HG02981 (cell line): ENCODE measurements at regions not wholly inside any gene's neighbourhood (a gene's known extent, or its start where the extent isn't known, plus 50 kb on each side); places are given as distances from the start of the nearest gene placed in this dataset.

Experiments
- ATAC-seq: cut with Tn5 transposase; IDR thresholded peaks from one replicate; pipeline ENCODE4 v1.9.1; 2021; ENCODE audit warnings: mild to moderate bottlenecking, moderate library complexity; ENCODE audit not compliant: unreplicated experiment

DNA sequence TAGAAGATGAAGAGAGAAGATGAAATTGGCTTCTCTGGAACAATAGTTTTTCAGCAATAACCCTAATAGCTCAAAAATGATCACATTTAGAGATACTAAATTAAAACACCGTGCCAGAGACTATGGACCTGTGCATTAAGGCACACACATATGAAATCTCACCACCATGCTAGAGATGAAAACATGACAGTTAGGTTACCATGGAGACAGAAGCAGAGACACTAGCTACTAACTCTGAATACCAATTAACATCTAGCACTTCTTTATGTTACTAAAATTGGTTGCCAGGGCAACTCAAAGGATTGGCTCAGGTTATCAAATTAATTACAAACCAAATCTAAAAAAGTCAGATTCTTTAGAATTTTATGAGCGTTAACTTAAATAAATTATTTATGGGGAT is 337.7 kb downstream of the PLK2 start:
- no peak for ATAC-seq

DNA sequence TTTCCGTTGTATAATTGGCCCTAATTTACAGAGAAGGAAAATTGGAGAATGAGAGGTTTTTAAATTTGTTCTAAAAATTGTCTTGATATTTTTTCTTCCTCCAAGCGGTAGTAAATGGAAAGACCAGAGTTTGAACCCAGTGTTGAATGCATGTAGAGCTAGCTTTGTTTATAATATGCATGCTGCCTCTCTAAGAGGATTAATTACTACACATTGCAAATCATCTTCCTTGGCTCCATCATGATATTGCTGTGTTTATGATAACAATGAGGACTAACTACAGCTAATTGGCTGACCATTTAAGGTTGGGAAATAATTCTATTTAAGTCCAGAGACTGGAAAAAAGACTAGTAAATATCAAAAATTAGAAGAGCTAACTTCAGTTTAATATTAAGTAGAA is 338.5 kb downstream of the PLK2 start:
- no peak for ATAC-seq

GRCh38 chr5:58117542-58117941 is 342.3 kb downstream of the PLK2 start:
- ATAC-seq = no peak

DNA sequence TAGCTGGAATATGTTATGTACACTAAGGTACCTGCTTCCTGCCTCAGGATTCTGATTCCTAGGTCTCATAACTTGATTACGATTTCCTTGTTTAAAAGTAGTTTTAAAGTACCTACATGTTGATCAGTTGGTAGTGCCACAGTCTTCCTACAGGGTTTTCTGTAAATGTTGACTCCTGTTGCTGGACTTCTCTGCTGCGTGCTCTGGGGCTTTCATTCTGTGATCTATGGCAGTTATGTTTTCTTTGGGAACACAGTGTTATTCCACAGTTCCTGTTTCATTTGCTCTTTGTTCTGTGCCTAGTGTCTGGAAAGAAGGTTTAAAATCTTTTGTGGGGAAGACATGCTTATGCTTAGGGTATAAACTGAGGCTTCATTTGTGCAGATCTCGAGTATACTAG is 343.5 kb downstream of the PLK2 start:
- no peak for ATAC-seq

DNA sequence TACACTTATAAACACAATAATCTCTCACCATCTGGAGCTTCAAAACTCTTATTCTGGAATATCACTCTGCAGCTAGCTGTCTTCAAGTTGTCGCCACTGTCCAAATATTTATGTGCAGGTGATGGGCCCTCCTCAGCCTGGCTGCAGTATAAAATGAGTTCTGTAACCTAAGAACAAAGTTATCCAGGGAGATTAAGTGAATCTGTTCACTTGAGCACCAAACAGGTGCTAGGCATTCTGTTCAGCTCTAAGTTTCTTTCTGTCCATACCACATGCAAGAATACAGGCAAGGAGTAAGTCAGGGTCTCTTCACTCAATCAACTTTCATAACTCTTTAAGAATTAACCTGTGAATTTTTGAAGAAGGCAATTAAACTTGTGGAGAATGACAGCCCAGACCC is 344.1 kb downstream of the PLK2 start:
- no peak for ATAC-seq

- no peak for ATAC-seq
These were observed 345.6 kb downstream of the PLK2 start for GRCh38 chr5:58114324-58114723.

DNA sequence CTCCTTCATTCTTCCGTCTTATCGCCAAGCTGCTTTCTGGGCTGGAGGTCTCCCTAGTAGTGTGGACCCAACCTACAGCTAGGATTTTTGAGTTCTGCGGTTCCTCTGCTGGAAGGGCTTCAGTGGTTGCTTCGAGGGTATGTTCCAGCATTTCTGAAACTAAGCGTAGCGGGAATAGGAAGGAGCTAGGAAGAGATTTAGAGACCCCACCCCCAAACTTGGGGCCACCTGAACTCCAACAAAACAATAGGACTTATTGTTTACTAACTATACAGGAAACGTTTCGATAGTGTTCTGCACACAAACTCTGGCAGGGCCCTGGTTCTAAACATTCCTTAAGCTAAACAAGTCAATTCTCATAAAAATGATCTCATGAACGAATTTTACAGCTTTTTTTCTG is 346.7 kb downstream of the PLK2 start:
- no peak for ATAC-seq

DNA sequence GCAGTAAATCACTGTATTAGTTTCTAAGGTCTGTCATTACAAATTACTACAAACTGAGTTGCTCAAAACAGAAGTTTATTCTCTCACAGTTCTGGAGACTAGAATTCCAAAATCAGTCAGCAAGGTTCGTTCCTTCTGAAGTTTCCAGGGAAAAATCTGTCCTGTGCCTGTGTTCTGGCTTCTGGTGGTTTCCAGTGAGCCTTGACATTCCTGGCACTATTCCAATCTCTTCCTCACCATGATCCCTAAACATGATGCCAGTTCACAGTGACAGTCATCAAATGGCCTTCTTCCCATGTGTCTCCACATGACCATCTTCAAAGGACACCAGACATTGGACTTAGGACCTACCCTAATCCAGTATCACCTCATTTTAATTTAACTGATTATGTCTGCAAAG is 351.4 kb downstream of the PLK2 start:
- no peak for ATAC-seq

GRCh38 chr5:58107704-58108103 is 352.2 kb downstream of the PLK2 start:
- no peak for ATAC-seq

DNA sequence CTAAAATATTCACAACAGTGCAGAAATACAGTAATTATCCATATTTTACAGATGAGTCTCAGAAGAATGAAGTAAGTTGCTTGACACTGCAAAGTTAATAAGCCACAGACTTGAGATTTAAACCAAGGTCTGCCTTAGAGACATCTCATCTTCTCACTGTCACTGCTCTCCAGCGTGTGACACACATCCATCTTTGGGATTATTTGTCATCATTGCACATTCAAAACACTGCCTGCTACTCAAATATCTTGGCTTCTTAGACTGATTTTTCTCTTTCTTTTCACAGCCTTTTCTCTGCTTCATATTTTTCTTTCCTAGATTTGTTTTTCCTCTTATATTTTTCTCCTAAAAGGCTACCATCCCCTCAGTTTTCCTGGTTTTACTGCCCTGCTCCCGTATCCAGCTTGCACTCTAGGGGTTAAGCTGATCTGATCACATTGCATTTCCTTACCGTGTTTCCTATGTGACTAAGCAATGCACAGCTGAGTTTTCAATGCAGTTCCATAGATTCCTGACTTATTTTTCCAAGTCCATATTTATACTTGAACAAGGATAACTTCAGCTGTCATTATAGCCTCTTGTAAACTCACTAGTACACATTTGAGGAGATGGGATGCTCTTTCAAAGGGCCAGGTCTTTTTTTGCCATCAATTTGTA is 353.0 kb downstream of the PLK2 start:
- no peak for ATAC-seq

- ATAC-seq = no peak
These were observed 354.1 kb downstream of the PLK2 start for GRCh38 chr5:58105836-58106235.

GRCh38 chr5:58099257-58099656 is 360.6 kb downstream of the PLK2 start:
- no peak for ATAC-seq

DNA sequence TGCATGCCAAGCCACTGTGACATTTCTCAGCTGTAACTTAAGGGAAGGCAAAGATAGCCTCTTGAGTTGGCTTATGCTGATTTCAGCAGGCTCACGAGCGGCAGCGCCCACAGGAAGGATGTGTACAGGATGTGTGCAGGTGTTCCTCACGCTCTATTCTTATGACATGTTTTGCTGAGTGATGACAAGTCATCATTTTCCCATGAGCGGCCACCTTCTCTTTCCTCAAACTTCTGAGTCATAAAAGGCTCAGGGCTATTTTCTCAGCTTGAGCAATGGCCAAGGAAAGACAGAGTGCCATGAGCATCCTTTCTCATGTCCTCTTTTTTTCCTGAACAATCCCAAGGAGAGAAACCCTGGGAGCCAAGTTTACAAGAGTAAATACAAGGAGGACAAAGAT is 365.9 kb downstream of the PLK2 start:
- ATAC-seq = no peak

DNA sequence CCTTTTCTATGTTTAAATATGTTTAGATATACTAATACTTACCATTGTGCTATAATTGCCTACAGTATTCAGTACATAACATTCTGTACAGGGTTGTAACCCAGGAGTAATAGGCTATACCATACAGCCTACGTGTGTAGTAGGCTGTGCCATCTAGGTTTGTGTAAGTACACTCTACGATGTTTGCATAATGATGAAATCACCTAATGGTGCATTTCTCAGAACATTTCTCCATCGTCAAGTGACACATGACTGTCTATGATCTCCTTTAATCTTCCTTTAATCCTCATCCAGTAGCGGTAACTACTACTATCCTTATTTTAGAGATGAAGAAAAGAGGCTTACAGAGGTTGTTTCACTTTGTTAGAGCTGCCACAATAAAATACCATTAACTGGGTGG is 369.2 kb downstream of the PLK2 start:
- ATAC-seq = no peak

DNA sequence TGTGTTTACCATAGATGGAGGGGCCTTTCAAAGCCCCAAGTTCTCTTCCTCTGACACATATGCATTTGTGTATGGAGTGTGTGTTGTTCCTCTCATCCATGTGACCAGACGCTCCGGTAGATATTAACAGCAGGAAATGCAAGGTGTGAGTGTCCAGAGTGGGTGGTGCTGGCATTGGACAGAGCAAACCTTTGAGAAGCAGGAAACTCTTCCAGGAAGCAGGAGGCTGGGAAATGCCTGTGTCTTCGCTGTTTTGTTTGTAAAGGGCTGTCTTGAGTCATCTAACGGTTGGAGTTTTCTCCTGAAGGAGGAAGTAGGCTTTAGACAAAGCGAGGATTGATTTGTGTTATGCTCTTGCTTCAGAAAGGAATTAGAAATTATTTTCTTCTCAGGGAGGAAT is 370.9 kb downstream of the PLK2 start:
- ATAC-seq = no peak

DNA sequence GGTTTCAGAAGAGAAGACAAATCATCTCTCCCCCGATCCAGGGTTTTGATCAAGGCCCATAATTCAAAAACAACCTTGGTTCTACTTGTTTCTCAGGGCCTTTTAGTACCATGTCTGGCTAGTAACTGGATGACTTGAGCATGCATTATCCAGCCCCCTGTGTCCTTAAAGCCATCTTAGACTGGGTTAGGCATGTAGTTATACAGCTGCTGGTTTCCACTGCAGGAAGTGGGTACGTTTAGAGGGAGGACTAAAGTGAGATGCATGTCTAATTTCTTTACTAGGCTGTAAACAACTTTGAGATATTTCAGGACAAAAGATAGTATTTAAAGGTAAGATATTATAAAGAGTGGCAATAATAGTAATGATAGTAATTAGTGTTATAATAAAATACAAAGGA is 372.0 kb downstream of the PLK2 start:
- ATAC-seq = no peak

DNA sequence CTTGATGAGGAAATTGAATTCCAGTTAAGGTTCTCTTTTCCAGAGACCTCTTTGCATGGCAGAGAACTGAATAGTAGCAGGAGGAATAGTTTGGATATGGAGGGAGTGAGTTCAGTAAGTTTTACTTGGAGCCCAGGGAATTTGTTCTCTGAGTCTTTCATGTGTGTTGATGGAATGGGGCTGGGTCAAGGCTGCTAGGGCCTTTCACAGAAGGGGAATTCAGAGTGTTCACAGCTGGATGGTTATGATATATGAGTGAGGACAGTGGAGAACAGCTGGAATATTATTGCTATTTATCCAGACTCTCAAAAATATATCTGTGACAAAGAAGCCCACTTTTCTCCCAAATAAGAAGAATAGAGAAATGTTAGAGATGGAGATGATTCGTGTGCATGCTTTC is 372.8 kb downstream of the PLK2 start:
- ATAC-seq = no peak

DNA sequence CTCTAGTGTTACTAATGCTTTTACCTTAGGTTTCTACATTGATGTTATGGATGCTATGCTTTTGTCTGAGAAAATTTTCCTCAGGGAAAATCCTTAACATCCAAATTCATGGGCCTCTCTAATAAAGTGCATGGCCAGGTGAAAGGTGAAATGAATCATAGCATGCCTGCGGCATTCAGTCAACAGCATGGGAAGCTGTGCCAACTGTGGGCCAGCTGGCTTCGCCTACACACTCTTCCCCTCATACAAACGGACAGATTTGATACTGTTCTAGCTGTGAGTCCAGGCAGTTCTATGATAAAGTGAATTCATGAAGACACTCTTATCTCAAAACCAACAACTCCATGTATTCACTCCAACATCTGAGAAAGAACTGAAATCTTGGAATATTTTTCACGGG is 374.1 kb downstream of the PLK2 start:
- no peak for ATAC-seq

DNA sequence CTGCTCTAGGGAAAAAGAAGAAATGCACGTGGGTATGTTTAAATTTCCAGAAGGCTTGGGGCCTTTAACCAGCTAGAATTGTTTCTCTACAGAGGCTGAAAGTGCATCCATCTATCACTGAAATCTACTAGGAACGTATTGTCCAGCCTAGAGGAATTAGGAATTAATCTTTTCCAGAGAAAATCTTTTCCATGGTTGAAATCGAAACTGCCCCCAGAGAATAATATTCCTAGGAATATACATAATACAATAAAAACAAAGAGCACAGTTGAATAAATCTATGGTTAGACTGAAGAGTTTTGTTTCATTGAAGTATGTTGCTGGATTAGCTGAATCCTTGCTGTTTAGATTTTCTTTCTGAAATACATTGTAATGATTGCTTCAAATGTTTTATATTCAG is 378.5 kb downstream of the PLK2 start:
- no peak for ATAC-seq

- no peak for ATAC-seq
These were observed 379.3 kb downstream of the PLK2 start for GRCh38 chr5:58080573-58080972.

GRCh38 chr5:58077966-58078365 is 381.9 kb downstream of the PLK2 start:
- ATAC-seq = no peak

DNA sequence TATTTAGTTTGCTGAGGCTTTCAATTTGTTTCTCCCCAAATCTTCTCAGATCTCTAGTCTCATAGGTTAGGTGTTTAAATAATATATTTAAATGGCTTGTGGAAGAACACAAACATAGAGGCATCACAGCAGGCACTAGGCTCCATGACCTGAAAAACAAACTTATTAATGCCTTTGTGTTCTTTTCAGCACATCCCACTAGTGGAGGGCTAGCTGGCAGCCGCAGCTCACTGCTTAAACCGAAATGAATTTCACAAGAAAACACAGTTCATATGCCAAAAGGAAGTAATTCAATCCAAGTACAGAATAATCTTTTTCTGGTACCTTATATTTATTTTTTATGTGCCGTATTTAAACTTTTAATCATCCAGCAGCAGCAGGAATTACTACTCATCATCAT is 382.5 kb downstream of the PLK2 start:
- ATAC-seq = no peak

- no peak for ATAC-seq
These were observed 383.2 kb downstream of the PLK2 start for GRCh38 chr5:58076483-58077257.
